ENCODE measurements at regions not wholly inside any gene's neighbourhood (a gene's known extent, or its start where the extent isn't known, plus 50 kb on each side); places are given as distances from the start of the nearest gene placed in this dataset.

- DNase-seq = no peak
These were observed 235.8 kb upstream of the DCN start for GRCh38 chr12:91418221-91419090.

GRCh38 chr12:91417650-91418049 lies 235.0 kb upstream of the DCN start:
- no peak for DNase-seq

GRCh38 chr12:91414636-91415035 lies 232.0 kb upstream of the DCN start:
- DNase-seq = no peak

GRCh38 chr12:91413581-91414546 lies 231.2 kb upstream of the DCN start:
- no peak for DNase-seq

- DNase-seq = no peak
These were observed 224.3 kb upstream of the DCN start for GRCh38 chr12:91406920-91407341.

- no peak for DNase-seq
These were observed 221.8 kb upstream of the DCN start for GRCh38 chr12:91404441-91404840.

- DNase-seq = no peak
These were observed 218.6 kb upstream of the DCN start for GRCh38 chr12:91401190-91401589.

GRCh38 chr12:91400271-91400670 lies 217.7 kb upstream of the DCN start:
- no peak for DNase-seq

GRCh38 chr12:91397866-91398532 lies 215.4 kb upstream of the DCN start:
- DNase-seq = no peak

- no peak for DNase-seq
These were observed 213.7 kb upstream of the DCN start for GRCh38 chr12:91396293-91396692.

- DNase-seq = no peak
These were observed 213.1 kb upstream of the DCN start for GRCh38 chr12:91395628-91396135.

GRCh38 chr12:91394903-91395302 lies 212.3 kb upstream of the DCN start:
- DNase-seq = no peak

GRCh38 chr12:91388573-91388972 lies 206.0 kb upstream of the DCN start:
- DNase-seq = no peak

- DNase-seq = no peak
These were observed 205.0 kb upstream of the DCN start for GRCh38 chr12:91387461-91388134.

GRCh38 chr12:91384806-91385205 lies 202.2 kb upstream of the DCN start:
- no peak for DNase-seq

GRCh38 chr12:91384366-91384765 lies 201.7 kb upstream of the DCN start:
- DNase-seq = no peak

GRCh38 chr12:91383099-91383498 lies 200.5 kb upstream of the DCN start:
- no peak for DNase-seq

GRCh38 chr12:91382081-91382543 lies 199.5 kb upstream of the DCN start:
- DNase-seq = peak; percentile 4

- no peak for DNase-seq
These were observed 198.7 kb upstream of the DCN start for GRCh38 chr12:91381309-91381804.

- no peak for DNase-seq
These were observed 198.0 kb upstream of the DCN start for GRCh38 chr12:91380631-91381030.

- no peak for DNase-seq
These were observed 196.6 kb upstream of the DCN start for GRCh38 chr12:91379051-91379775.
